GM19372 (cell line): ENCODE measurements at regions not wholly inside any gene's neighbourhood (a gene's known extent, or its start where the extent isn't known, plus 50 kb on each side); places are given as distances from the start of the nearest gene placed in this dataset.

Experiments
- ATAC-seq: cut with Tn5 transposase; IDR thresholded peaks from one replicate; pipeline ENCODE4 v1.9.1; 2021; ENCODE audit warnings: mild to moderate bottlenecking, low read depth, moderate library complexity; ENCODE audit not compliant: unreplicated experiment

DNA sequence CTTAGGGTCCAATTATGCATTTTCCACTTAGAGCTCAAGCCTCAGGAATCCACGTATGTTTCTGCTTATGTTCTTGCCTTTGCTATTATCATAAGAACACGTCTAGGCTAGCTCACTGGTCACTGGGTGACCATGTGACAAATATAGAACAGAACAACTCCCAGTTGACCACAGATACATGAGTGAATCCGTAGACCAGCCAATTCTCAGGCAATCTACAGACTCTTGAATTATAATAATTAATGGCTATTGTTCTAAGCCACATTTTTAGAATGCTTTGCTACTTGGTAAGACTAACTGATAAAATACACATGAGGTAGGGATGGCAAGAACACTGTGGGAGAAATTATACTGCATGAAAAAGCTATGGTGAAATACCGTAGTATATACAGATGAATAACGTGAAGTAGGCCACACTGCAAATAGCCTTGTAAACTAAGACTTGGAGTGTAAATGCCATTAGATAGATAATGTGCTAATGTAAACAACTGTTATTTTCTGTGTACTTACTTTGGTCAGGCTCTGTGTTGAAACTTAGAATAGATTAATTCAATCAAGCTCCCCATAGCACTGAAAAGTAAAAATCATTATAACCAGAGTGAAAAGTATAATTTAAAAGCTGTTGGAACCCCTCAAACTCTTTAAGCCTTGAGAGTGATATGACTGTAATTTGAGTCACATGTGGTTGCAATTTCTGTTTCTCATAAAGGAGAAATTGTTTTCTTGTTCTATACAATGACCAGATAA, 366.2 kb upstream of the CCDC179 start:
- no peak for ATAC-seq

- no peak for ATAC-seq
Measured at GRCh38 chr11:23227078-23227445, 366.8 kb upstream of the CCDC179 start.

GRCh38 chr11:23232652-23233051, 372.4 kb upstream of the CCDC179 start:
- no peak for ATAC-seq

DNA sequence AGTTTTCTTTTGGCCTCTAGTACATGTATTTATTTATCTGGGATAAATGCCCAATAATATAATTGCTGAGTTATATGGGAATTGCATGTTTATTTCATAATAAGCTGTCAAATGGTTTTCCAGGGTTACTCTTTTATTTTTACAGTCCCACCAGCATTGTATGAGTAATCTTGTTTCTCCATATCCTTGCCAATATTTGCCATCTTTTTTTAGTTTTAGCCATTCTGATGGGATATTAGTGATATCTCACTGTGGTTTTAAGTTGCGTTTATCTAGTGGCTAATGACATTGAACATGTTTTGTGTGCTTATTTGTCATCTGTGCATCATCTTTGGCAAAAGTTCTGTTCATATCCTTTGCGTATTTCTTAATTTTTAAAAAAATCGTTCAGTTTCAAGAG, 372.8 kb upstream of the CCDC179 start:
- no peak for ATAC-seq

DNA sequence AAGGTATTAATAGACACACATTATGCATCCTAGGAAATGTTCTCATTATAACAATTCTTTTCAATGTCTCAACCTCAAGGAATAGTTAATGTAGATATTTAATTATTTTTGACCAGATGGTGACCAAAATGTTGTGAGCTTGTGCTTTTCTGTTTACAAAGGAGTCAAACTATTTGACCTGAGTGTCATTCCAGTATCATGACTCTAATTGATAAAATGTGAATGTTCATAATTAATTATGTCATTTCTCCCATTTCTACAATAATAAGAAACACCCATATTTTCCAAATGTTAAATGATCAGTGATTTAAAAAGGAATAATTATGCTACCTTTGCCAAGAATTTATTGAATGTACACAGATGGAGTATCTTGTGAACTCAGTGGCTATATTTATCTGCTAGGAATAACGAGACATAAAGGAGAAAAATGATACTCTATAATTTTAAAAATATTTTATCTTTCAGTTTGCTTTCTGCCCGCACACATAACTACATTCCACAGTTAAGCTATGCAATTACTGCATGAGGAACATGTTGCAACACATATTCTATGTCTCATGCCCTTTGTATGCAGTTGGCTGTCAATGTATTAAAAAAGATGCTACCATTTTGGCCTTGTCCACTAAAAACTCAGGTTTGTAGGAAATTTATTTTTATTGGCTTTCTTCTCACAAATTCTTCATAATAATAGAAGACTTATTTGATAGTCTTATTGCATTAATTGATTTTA, 376.7 kb upstream of the CCDC179 start:
- ATAC-seq = no peak

- ATAC-seq = no peak
Measured at GRCh38 chr11:23252426-23252825, 392.2 kb upstream of the CCDC179 start.

DNA sequence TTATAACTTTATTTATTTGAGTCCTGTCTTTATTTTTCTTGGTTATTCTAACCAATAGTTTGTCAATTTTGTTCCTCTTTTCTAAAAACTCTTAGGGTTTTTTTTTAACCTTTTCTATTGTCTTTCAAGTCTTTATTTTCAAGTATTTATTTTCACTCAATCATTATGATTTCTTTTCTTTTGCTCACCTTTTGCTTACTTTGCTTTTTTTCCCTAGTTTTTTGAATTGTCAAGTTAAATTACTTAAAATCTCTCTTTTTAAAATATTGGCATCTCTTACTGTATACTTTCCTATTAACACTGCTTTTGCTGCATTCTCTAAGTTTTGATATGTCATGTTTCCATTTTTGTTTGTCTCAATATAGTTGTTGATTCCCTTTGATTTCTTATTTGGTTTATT, 396.8 kb upstream of the CCDC179 start:
- ATAC-seq = no peak

DNA sequence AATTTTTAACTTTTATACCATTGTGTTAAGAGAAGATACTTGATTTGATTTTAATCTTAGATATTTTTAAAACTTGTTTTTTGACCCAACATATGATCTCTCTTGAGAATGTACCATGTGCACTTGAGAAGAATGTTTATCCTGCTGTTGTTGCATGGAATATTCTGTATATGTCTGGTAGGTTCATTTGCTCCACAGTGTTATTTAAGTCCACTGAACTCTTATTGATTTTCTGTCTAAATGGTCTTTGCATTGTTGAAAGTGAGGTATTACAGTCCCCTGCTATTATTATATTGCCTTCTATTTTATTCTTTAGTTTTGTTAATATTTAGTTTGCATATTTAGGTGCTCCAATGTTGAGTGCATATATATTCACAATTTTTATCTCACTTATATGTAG, 397.3 kb upstream of the CCDC179 start:
- no peak for ATAC-seq

GRCh38 chr11:23263466-23263865, 403.2 kb upstream of the CCDC179 start:
- no peak for ATAC-seq

DNA sequence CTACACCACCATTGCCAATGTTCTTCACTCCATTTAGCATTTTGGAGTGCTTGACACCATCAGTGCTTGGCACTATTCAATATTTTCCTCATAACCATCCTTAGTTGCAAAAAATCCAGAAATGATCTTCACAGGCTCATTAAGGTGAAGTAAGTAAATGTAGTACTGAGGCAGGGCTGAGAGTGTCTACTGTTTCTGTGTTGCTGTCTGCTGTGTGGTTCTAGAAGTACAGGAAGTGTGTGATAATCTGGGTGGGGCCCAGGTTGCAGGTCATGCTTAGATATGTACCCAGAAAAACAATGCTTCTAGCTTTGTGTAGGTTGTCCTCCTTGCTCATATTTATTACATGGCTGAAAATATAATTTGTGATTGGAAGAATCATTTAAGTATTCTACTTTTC, 411.8 kb upstream of the CCDC179 start:
- no peak for ATAC-seq

GRCh38 chr11:23278121-23278520, 417.8 kb upstream of the CCDC179 start:
- ATAC-seq = no peak

- no peak for ATAC-seq
Measured at GRCh38 chr11:23280088-23280487, 419.8 kb upstream of the CCDC179 start.

- ATAC-seq = no peak
Measured at GRCh38 chr11:23283666-23284065, 423.4 kb upstream of the CCDC179 start.

GRCh38 chr11:23284631-23285030, 424.4 kb upstream of the CCDC179 start:
- ATAC-seq = no peak

- ATAC-seq = no peak
Measured at GRCh38 chr11:23288003-23288783, 427.9 kb upstream of the CCDC179 start.

DNA sequence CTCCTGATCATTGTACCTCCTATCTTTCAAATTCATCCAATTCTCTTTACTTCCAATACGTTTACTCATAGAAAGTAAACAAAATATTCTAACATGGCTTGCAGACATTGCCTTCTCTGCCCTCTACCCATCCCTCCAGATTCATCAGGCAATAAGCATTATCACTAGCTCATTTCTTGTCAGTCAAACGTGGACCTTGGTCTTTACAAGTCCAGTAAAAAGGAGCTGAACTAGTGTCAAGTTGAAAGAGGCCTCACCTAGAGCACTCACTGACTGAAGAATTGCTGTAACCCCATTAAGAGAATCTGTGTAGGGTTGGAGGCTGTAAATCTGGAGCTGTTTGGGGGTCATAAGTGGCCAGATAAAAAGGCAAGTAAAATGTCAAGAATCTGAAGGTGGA, 435.0 kb upstream of the CCDC179 start:
- ATAC-seq = no peak

- ATAC-seq = no peak
Measured at GRCh38 chr11:23308041-23308440, 447.8 kb upstream of the CCDC179 start.

DNA sequence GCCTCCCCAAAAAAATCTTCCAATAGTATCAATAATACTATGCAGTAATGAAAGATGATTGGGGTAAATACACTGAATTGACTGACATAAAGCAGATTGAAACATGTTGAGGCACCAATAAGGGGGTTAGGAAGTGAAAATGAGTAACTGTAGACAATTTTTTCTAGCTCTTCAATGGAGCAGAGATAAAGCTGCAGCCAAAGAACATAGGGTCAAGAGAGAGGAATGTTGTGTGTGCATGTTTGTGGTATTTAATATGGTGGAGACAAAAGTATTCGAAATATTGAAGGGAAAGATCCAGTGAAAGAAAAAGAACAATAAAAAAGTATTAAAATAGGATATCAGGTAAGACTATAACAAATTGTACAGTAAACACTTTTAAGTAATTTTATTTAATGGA, 450.0 kb upstream of the CCDC179 start:
- no peak for ATAC-seq

GRCh38 chr11:23311986-23312940, 452.0 kb upstream of the CCDC179 start:
- ATAC-seq = no peak

GRCh38 chr11:23313001-23313400, 452.7 kb upstream of the CCDC179 start:
- ATAC-seq = no peak
